ENCODE measurements at regions not wholly inside any gene's neighbourhood (a gene's known extent, or its start where the extent isn't known, plus 50 kb on each side); places are given as distances from the start of the nearest gene placed in this dataset.
A peak's percentile ranks its signal among the peaks of the same experiment; 100 is the strongest.

DNA sequence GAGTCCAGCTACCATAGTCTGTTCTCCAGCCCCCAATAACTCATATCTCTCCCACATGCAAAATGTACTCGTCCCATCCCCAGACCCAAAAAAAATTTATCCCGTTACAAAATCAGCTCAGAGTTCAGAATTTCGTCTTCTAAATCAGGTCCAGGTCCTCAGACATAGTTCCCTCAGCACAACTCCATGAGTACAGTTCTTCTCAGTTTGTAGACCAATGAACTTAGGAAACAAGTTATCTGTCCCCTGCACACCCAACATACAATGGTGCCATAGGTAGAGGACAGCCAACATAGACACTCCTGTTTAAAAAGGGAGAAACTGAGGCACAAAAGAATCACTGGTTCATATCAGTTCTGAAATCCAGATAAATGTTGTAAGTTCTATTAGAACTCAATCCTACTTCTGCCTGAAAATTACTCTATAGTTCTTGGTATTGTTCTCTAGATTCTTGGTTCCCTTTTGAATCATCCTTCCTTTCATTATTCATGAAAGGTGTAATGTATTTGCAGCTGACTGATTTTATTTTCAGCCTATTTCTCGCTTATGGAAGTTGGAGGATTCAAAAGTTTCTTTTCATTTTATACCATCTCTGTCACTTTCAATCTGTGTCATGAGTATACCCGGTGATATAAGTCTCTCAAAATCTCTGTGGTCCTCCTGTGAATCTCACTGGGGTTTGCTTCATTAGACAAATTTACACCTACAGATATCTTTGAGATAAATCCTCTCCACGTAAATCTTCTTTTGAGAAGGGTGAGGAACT, 75.8 kb upstream of the TSPAN2 start:
- H3K4me3 ChIP-seq (replicated peaks in 1 of 2; ENCODE audit: low read depth in 2 of 2, low read length in 2 of 2), result no peak overlapping the region
- DNase-seq (ENCODE audit: low read depth in 2 of 2), result no peak
- TF ChIP-seq, protein P1, sequence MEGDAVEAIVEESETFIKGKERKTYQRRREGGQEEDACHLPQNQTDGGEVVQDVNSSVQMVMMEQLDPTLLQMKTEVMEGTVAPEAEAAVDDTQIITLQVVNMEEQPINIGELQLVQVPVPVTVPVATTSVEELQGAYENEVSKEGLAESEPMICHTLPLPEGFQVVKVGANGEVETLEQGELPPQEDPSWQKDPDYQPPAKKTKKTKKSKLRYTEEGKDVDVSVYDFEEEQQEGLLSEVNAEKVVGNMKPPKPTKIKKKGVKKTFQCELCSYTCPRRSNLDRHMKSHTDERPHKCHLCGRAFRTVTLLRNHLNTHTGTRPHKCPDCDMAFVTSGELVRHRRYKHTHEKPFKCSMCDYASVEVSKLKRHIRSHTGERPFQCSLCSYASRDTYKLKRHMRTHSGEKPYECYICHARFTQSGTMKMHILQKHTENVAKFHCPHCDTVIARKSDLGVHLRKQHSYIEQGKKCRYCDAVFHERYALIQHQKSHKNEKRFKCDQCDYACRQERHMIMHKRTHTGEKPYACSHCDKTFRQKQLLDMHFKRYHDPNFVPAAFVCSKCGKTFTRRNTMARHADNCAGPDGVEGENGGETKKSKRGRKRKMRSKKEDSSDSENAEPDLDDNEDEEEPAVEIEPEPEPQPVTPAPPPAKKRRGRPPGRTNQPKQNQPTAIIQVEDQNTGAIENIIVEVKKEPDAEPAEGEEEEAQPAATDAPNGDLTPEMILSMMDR (IDR thresholded peaks at IDR 0.05; ENCODE audit: low read depth, low read length), result no peak

DNA sequence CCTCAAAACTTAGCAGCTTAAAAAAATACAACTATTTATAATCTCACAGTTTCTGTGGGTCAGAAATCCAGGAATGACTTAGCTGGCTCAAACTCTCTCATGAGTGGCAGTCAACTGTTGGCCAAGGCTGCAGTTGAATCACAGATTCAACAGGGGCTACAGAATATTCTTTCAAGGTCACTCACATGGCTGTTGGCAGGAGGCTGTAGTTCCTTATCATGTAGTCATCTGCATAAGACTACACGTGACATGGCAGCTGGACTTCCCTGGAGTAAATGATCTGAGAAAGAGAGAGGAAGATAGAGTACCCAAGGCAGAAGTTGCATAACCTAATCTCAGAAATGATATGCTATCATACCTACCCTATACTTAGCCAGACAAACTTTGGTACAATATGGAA, 75.2 kb upstream of the TSPAN2 start:
- H3K4me3 ChIP-seq (replicated peaks in 1 of 2; ENCODE audit: low read depth in 2 of 2, low read length in 2 of 2), result no peak overlapping the region
- TF ChIP-seq, protein P1 (IDR thresholded peaks at IDR 0.05; ENCODE audit: low read depth, low read length), result no peak
- DNase-seq (ENCODE audit: low read depth in 2 of 2), result peak; percentile 49 to 56

DNA sequence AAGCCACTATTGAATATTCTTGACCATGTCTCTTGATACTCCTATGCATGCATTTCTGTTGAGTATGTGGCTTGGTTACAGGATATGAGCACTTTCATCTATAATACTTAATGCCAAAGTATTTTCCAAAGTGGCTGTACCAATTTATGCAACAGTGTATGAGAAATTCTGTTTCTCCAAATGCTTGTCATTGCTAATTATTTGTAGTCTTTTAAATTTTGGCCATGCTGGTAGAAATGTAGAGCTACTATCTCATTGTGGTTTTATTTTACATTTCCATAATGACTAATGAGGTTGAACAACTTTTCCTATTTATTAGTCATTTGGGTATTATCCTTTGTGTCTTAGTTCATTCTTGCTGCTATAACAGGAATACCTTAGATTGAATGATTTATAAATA, 71.4 kb upstream of the TSPAN2 start:
- H3K4me3 ChIP-seq (replicated peaks in 1 of 2; ENCODE audit: low read depth in 2 of 2, low read length in 2 of 2), result no peak overlapping the region
- peak in 1 of 2 donors; percentile 17 for DNase-seq (ENCODE audit: low read depth in 2 of 2)
- TF ChIP-seq, protein P1 (IDR thresholded peaks at IDR 0.05; ENCODE audit: low read depth, low read length), result no peak

DNA sequence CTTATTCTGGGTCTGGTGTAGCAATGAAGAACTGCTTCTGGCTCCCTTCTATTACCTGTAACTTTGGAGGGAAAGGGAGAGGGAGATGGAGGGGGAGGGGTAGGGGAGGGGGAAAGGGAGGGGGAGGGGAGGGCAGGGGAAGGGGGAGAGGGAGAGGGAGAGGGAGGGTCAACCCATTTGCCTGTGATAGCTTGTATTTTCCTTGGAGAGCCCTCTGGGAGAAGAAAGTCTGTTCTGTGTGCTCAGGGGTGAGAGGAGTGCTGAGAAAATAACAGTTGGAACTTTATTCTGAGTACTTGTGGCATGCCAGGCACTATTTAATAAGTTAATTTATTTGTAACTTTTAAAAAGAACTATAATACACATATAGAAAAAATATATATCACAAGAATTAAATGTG, 70.7 kb upstream of the TSPAN2 start:
- no peak for DNase-seq (ENCODE audit: low read depth in 2 of 2)
- H3K4me3 ChIP-seq (replicated peaks in 1 of 2; ENCODE audit: low read depth in 2 of 2, low read length in 2 of 2), result no peak overlapping the region
- TF ChIP-seq, protein P1 (IDR thresholded peaks at IDR 0.05; ENCODE audit: low read depth, low read length), result no peak

DNA sequence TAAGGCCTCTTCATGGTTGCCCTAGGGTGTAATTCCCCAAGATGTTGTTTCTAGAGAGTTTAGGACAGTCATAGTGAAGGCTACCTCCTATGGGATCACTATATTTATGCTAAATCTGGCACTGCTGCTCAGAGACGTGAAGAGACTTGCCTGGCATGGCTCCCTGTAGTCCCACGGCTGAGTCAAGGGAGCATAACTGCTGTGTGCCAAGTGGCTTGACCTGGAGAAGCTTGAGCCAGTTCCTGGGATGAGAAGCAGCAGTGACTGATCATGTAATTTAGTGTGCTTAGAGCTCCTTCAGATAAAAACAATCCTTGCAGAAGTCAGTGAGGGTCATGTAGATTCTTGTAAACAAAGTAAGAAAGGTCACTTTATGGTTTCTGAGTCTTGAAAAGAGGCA, 68.9 kb upstream of the TSPAN2 start:
- TF ChIP-seq, protein P1 (IDR thresholded peaks at IDR 0.05; ENCODE audit: low read depth, low read length), result no peak
- DNase-seq (ENCODE audit: low read depth in 2 of 2), result peak; percentile 63 to 80
- H3K4me3 ChIP-seq (replicated peaks in 1 of 2; ENCODE audit: low read depth in 2 of 2, low read length in 2 of 2), result no peak overlapping the region

DNA sequence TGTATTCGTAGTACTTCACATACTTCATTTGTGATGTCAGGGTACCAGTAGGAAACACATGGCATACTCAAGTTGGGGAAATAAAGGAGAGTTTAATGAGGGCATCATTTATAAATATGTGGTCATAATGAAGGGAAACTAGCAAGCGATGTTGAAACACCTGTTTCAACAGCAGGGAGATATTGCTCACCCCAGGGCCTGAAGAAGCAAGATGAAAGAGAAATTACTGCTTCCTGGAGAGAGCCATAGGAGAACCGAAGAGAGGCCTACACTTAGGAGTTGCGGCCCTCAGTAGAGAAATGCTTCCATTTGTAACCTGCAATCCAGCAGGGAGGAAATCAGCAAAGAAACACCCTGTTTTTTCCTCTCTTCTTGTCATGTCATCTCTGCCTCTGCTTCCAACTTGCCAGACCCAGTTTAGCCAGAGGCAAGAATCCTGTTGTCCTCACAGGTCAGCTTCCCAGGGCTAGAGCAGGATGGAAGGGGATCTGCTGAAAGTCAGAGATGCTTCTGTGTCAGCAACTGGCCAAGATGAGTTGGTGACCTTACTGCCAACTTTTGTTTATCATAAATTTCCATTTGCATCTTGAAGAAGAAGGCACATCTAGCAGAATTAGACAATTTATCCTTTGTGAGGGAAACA, 67.6 kb upstream of the TSPAN2 start:
- H3K4me3 ChIP-seq (replicated peaks in 1 of 2; ENCODE audit: low read depth in 2 of 2, low read length in 2 of 2), result no peak overlapping the region
- TF ChIP-seq, protein P1 (IDR thresholded peaks at IDR 0.05; ENCODE audit: low read depth, low read length), result no peak
- DNase-seq (ENCODE audit: low read depth in 2 of 2), result no peak
